Nephron progenitor cell (in vitro differentiated cells): ENCODE measurements at regions not wholly inside any gene's neighbourhood (a gene's known extent, or its start where the extent isn't known, plus 50 kb on each side); places are given as distances from the start of the nearest gene placed in this dataset.

Experiments
- DNase-seq: peaks from one replicate; pipeline ENCODE4 v3.0.0; 2021
- H3K27ac Mint-ChIP-seq: 2 replicates; pipeline ENCODE4 v1.8.0; 2021; ENCODE audit warnings: mild to moderate bottlenecking, moderate library complexity, mixed read lengths
- H3K27me3 Mint-ChIP-seq: 2 replicates; pipeline ENCODE4 v1.8.0; 2021; ENCODE audit warnings: mild to moderate bottlenecking, low read depth, mixed read lengths; ENCODE audit not compliant: poor library complexity
- H3K36me3 Mint-ChIP-seq: 2 replicates; pipeline ENCODE4 v1.8.0; 2021; ENCODE audit warnings: low read depth, mixed read lengths
- H3K4me1 Mint-ChIP-seq: 2 replicates; pipeline ENCODE4 v1.8.0; 2021; ENCODE audit warnings: mixed read lengths
- H3K4me3 Mint-ChIP-seq: 2 replicates; pipeline ENCODE4 v1.8.0; 2021; ENCODE audit warnings: mild to moderate bottlenecking, moderate library complexity, mixed read lengths
- H3K9me3 Mint-ChIP-seq: 2 replicates; pipeline ENCODE4 v1.8.0; 2021; ENCODE audit warnings: mild to moderate bottlenecking, moderate library complexity, mixed read lengths
- CTCF ChIP-seq: fragments of 200-600 bp; sonication (generic); IDR thresholded peaks from 2 replicates; pipeline ENCODE4 v1.5.0; 2021; ENCODE audit warnings: antibody characterized with exemption

DNA sequence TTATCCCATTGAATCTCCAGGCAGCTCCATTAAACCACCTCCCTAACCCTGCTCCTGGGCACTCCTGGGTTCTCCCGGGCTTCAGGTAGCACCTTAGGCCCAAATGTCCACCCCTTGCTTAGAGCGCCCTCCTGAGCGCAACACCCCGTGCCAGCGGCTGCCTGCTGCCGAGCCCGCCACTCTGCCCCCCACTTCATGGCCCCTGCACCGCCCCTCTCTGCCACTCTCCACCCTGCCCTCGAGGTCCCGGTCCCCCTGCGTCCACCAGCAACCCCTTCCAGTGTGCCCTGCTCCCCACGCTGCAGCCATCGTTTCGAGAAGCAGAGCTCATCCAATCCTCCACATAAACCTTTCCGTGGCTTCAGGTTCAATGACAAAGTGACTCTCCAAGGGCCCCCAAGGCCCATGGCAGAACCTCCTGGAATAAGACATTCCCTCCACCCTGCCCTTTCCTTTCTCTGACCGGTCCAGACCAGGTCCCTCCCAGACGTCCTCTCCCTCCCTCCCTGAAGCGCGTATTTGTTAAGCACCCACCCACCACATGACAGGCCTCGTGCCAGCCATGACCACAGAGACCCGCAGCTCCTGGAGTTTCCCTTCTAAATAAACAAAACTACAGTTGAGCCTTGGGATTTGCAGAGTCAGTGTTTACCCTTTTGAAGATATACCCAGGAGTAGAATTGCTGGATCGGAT, 66.6 kb downstream of the ARHGEF18 start:
- H3K4me3 Mint-ChIP-seq: no peak overlapping the region
- peaks cover 25% of the 10 kb centered on the region for H3K4me1 Mint-ChIP-seq
- H3K27me3 Mint-ChIP-seq: no peaks in the 10 kb centered on the region
- H3K27ac Mint-ChIP-seq: peak overlapping the region; percentile 44
- H3K36me3 Mint-ChIP-seq: peaks cover 12% of the 10 kb centered on the region
- no peak for DNase-seq
- TF ChIP-seq CTCF: no peak
- peaks cover 4% of the 10 kb centered on the region for H3K9me3 Mint-ChIP-seq

DNA sequence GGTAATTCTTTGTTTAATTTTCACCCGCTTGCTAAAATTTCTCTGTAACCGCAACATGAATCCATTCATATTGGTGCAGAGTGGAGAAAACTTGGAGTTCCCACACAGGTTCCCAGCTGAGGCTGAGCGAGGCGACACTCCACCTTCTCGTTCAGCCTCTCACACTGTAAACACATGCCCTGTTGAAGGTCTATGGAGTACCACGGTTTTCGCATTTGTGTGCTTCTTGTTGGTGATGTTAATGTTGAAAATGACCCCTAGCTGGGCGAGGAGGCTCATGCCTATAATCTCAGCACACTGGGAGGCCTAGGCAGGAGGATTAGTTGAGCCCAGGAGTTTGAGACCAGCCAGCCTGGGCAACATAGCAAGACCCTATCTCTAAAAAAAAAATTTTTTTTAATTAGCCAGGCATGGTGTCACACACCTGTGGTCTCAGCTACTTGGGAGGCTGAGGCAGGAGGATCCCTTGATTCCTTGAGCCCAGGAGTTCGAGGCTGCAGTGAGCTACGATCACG, 67.2 kb downstream of the ARHGEF18 start:
- Mint-ChIP-seq H3K27ac (peak overlapping the region; percentile 44), H3K9me3 (peaks cover 4% of the 10 kb centered on the region), H3K4me3 (no peak overlapping the region), H3K4me1 (peaks cover 25% of the 10 kb centered on the region), H3K27me3 (no peaks in the 10 kb centered on the region), H3K36me3 (peaks cover 12% of the 10 kb centered on the region)
- no peak for TF ChIP-seq CTCF
- no peak for DNase-seq

DNA sequence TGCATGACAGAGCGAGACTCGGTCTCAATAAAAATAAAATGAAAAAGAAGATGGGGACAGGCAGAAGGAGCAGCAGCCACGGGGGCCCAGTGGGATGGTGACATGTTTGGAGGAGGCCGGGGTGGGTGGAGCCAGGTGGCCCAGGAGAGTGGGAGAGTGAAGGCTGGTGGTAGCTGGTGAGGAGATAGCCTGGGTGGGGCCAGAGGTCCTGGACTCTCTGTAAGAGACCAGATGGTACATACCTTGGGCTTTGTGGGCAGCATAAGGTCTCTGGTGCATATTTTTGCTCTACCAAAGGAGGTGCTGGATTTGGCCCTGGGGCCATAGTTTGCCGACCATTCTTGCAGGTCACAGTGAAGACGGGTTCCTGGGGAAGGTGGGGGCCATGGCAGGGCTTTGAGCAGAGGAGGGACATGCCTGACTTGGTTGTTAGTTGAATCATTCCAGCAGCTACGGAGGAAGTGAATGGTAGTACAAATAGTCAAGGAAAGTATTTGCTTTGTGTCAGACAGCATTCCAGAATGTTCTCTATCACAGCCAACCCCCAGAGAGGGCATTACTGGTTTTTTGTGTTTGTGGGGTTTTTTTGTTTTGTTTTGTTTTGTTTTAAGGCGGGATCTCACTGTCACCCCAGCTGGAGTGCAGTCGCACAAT, 69.1 kb downstream of the ARHGEF18 start:
- no peaks in the 10 kb centered on the region for H3K9me3 Mint-ChIP-seq

GRCh38 chr19:7418596-7418995, 69.9 kb downstream of the ARHGEF18 start:
- DNase-seq: no peak
- Mint-ChIP-seq H3K27me3 (no peaks in the 10 kb centered on the region), H3K9me3 (no peaks in the 10 kb centered on the region), H3K36me3 (peaks cover 9% of the 10 kb centered on the region), H3K4me3 (no peak overlapping the region), H3K4me1 (peaks cover 18% of the 10 kb centered on the region), H3K27ac (peak overlapping the region; percentile 25)
- TF ChIP-seq CTCF: no peak

More for the DNA sequence above, 69.1 kb downstream of the ARHGEF18 start:
- Mint-ChIP-seq H3K27me3 (no peaks in the 10 kb centered on the region), H3K36me3 (peaks cover 11% of the 10 kb centered on the region), H3K27ac (peak overlapping the region; percentile 96), H3K4me3 (no peak overlapping the region), H3K4me1 (peaks cover 21% of the 10 kb centered on the region)
- DNase-seq: no peak
- TF ChIP-seq CTCF: no peak

DNA sequence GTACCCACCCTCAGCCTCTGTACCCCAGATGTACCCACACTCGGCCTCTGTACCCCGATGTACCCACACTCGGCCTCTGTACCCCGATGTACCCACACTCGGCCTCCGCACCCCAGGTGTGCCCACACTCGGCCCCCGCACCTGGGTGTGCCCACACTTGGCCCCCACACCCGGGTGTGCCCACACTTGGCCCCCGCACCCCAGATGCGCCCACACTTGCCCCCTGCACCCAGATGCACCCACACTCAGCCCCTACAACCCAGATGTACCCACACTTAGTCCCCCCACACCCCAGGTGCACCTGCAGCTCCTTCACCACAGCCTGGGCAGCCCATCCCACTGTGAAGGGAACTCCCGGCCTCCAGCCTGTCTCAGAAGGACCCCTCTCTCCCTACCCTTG, 69.7 kb downstream of the PEX11G start:
- H3K4me3 Mint-ChIP-seq: no peak overlapping the region
- H3K27ac Mint-ChIP-seq: no peak overlapping the region
- DNase-seq: no peak
- H3K27me3 Mint-ChIP-seq: no peaks in the 10 kb centered on the region
- H3K4me1 Mint-ChIP-seq: peaks cover 18% of the 10 kb centered on the region
- peaks cover 9% of the 10 kb centered on the region for H3K36me3 Mint-ChIP-seq
- no peaks in the 10 kb centered on the region for H3K9me3 Mint-ChIP-seq
- TF ChIP-seq CTCF: no peak
